ENCODE measurements at regions not wholly inside any gene's neighbourhood (a gene's known extent, or its start where the extent isn't known, plus 50 kb on each side); places are given as distances from the start of the nearest gene placed in this dataset.

DNA sequence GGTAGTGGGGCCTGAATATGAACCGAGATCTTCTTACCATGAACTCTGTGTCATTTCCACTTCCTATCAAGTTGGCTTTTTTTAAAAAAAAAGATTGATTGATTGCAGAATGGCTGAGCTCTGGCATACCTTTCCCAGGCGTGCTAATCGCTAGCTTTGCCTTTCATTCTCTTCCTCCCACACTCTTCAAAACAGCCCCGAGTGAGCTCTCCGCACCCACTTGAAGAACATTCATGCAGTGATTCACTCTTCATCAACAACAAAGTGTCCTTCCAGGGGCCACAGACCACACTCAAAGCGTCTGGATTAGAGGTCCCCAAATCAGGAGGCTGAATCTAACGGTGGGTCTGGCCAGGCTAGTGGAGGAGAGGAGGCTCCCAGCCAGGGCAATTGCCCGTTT lies 96.3 kb upstream of the GALNT2 start:
- TF ChIP-seq, protein P1, sequence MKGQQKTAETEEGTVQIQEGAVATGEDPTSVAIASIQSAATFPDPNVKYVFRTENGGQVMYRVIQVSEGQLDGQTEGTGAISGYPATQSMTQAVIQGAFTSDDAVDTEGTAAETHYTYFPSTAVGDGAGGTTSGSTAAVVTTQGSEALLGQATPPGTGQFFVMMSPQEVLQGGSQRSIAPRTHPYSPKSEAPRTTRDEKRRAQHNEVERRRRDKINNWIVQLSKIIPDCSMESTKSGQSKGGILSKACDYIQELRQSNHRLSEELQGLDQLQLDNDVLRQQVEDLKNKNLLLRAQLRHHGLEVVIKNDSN (CRISPR knock-in tag; IDR thresholded peaks at IDR 0.05): no peak
- TF ChIP-seq, protein P2, sequence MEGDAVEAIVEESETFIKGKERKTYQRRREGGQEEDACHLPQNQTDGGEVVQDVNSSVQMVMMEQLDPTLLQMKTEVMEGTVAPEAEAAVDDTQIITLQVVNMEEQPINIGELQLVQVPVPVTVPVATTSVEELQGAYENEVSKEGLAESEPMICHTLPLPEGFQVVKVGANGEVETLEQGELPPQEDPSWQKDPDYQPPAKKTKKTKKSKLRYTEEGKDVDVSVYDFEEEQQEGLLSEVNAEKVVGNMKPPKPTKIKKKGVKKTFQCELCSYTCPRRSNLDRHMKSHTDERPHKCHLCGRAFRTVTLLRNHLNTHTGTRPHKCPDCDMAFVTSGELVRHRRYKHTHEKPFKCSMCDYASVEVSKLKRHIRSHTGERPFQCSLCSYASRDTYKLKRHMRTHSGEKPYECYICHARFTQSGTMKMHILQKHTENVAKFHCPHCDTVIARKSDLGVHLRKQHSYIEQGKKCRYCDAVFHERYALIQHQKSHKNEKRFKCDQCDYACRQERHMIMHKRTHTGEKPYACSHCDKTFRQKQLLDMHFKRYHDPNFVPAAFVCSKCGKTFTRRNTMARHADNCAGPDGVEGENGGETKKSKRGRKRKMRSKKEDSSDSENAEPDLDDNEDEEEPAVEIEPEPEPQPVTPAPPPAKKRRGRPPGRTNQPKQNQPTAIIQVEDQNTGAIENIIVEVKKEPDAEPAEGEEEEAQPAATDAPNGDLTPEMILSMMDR (IDR thresholded peaks at IDR 0.05): no peak
- no peak for TF ChIP-seq FOXJ3 (CRISPR knock-in tag; IDR thresholded peaks at IDR 0.05; ENCODE audit: borderline replicate concordance)
- no peak for TF ChIP-seq IRF2 (CRISPR knock-in tag; IDR thresholded peaks at IDR 0.05; ENCODE audit: borderline replicate concordance, low read depth)
- no peak for TF ChIP-seq MXD4 (CRISPR knock-in tag; IDR thresholded peaks at IDR 0.05; ENCODE audit: borderline replicate concordance)
- TF ChIP-seq CREM (CRISPR knock-in tag; IDR thresholded peaks at IDR 0.05): no peak
- TF ChIP-seq CBFB (CRISPR knock-in tag; IDR thresholded peaks at IDR 0.05; ENCODE audit: low read depth): no peak
- no peak for TF ChIP-seq ETV6 (CRISPR knock-in tag; IDR thresholded peaks at IDR 0.05)
- TF ChIP-seq CREB1 (CRISPR knock-in tag; IDR thresholded peaks at IDR 0.05): no peak
- TF ChIP-seq SP1 (CRISPR knock-in tag; conservative IDR thresholded peaks at IDR 0.05): no peak
- TF ChIP-seq, protein P3, sequence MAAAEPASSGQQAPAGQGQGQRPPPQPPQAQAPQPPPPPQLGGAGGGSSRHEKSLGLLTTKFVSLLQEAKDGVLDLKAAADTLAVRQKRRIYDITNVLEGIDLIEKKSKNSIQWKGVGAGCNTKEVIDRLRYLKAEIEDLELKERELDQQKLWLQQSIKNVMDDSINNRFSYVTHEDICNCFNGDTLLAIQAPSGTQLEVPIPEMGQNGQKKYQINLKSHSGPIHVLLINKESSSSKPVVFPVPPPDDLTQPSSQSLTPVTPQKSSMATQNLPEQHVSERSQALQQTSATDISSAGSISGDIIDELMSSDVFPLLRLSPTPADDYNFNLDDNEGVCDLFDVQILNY (CRISPR knock-in tag; IDR thresholded peaks at IDR 0.05): no peak
- TF ChIP-seq FOXP1 (CRISPR knock-in tag; IDR thresholded peaks at IDR 0.05; ENCODE audit: borderline replicate concordance): no peak
